HepG2 (cell line): ENCODE measurements at regions not wholly inside any gene's neighbourhood (a gene's known extent, or its start where the extent isn't known, plus 50 kb on each side); places are given as distances from the start of the nearest gene placed in this dataset.

Experiments used
- ATAC-seq: fragments of 200-7000 bp; cut with Tn5 transposase; 3 replicates; pipeline ENCODE4 v1.9.1; 2020; ENCODE audit warnings: mild to moderate bottlenecking, moderate library complexity
- BruUV-seq: library from RNA; stranded (reverse); fragments of 400-500 nt; replicated peaks from 2 replicates; lab custom pipeline; 2021; lab: Mats Ljungman, UMichigan
- CTCF ChIA-PET: fragments of 300-600 bp; formaldehyde crosslinking; extraction: SDS; loops from one replicate; lab custom pipeline; 2021; ENCODE audit warnings: low total read pairs, inconsistent platforms, low intra/inter-chr PET ratio; lab: Yijun Ruan, JAX
- POLR2A ChIA-PET: fragments of 350-600 bp; sonication (Branson Sonifier 250); formaldehyde crosslinking; loops from one replicate; lab custom pipeline; 2020; ENCODE audit warnings: antibody characterized with exemption, inconsistent platforms; lab: Yijun Ruan, JAX
- DNase-seq: peaks from one replicate; pipeline ENCODE4 v3.0.0-alpha.2; 2015; ENCODE audit warnings: low spot score
- FAIRE-seq: peaks from 3 replicates; lab custom pipeline; 2011; peaks lifted over from hg19 to GRCh38; lab: Jason Lieb, UNC
- H2AFZ ChIP-seq: one replicate; pipeline ENCODE4 v1.6.1; 2011; ENCODE audit warnings: low read length, inconsistent platforms
- H3K27ac ChIP-seq: fragments of 300-600 bp; 3 replicates; pipeline ENCODE4 v1.8.0; 2011; ENCODE audit warnings: mixed run types, mild to moderate bottlenecking, mixed read lengths, low read length, inconsistent platforms; ENCODE audit not compliant: insufficient read depth; ENCODE audit errors: extremely low read length
- H3K27me3 ChIP-seq, 2 experiments: fragments of 200-600 bp in 1 of 2; 2 replicates in 1 of 2; 3 replicates in 1 of 2; pipeline versions ENCODE4 v1.6.0 to v1.8.0; 2011; ENCODE audit warnings: low read length in 2 of 2, mild to moderate bottlenecking in 2 of 2, moderate library complexity in 2 of 2, inconsistent platforms in 1 of 2; ENCODE audit not compliant: insufficient read depth in 2 of 2, control insufficient read depth in 1 of 2
- H3K36me3 ChIP-seq, 2 experiments: fragments of 200-600 bp in 1 of 2; replicated peaks in 1 of 2; 2 replicates in 1 of 2; 3 replicates in 1 of 2; pipeline versions ENCODE4 v1.5.1 to v1.8.0; 2011; ENCODE audit warnings: low read length in 2 of 2, inconsistent platforms in 1 of 2; ENCODE audit not compliant: insufficient read depth in 2 of 2, control insufficient read depth in 1 of 2
- H3K4me1 ChIP-seq: 2 replicates; pipeline ENCODE4 v1.5.1; 2012; ENCODE audit warnings: low read length, inconsistent platforms; ENCODE audit not compliant: insufficient read depth
- H3K4me2 ChIP-seq: 2 replicates; pipeline ENCODE4 v1.6.0; 2011; ENCODE audit warnings: low read depth, low read length, inconsistent platforms
- H3K4me3 ChIP-seq, 3 experiments: fragments of 200-600 bp in 1 of 3; sonication (generic), shearing (Covaris generic) in 1 of 3; replicated peaks in 1 of 3; 2 replicates each; pipeline ENCODE4 v1.5.1; 2011 to 2016; ENCODE audit warnings: low read length in 3 of 3, inconsistent platforms in 2 of 3, low read depth in 2 of 3, mild to moderate bottlenecking in 2 of 3, control low read depth in 1 of 3, mixed read lengths in 1 of 3; ENCODE audit not compliant: insufficient read depth in 1 of 3
- H3K79me2 ChIP-seq: one replicate; pipeline ENCODE4 v1.6.1; 2011; ENCODE audit warnings: low read length, inconsistent platforms; ENCODE audit not compliant: insufficient read depth
- H3K9ac ChIP-seq: 2 replicates; pipeline ENCODE4 v1.6.0; 2011; ENCODE audit warnings: mild to moderate bottlenecking, low read depth, low read length, inconsistent platforms; ENCODE audit not compliant: insufficient read depth
- H3K9me3 ChIP-seq: 2 replicates; pipeline ENCODE4 v1.5.1; 2012; ENCODE audit warnings: mild to moderate bottlenecking, low read length
- H4K20me1 ChIP-seq: 2 replicates; pipeline ENCODE4 v1.6.0; 2011; ENCODE audit warnings: inconsistent platforms, mild to moderate bottlenecking, low read length, moderate library complexity; ENCODE audit not compliant: insufficient read depth
- CREB1 ChIP-seq, 2 experiments: fragments of 450-650 bp in 1 of 2; IDR thresholded peaks; 2 replicates each; pipeline ENCODE4 v1.6.1; 2016 to 2017; ENCODE audit warnings: control low read depth in 1 of 2, mild to moderate bottlenecking in 1 of 2, missing compliant biosample characterization in 1 of 2, missing genetic modification characterization in 1 of 2
- FOXP4 ChIP-seq: sonication (generic); formaldehyde crosslinking; IDR thresholded peaks from 2 replicates; pipeline ENCODE4 v1.4.0; 2020; ENCODE audit warnings: missing genetic modification reagents
- HIC2 ChIP-seq: sonication (generic); formaldehyde crosslinking; IDR thresholded peaks from 2 replicates; pipeline ENCODE4 v1.9.0; 2022; ENCODE audit warnings: low read depth, missing genetic modification reagents
- HNF4A ChIP-seq: sonication (generic); formaldehyde crosslinking; IDR thresholded peaks from 2 replicates; pipeline ENCODE4 v1.4.0; 2020; ENCODE audit warnings: missing genetic modification reagents
- PHF21A ChIP-seq: sonication (generic); formaldehyde crosslinking; IDR thresholded peaks from 2 replicates; pipeline ENCODE4 v1.5.0; 2020; ENCODE audit warnings: mild to moderate bottlenecking, missing genetic modification reagents
- PRDM10 ChIP-seq: sonication (generic); formaldehyde crosslinking; IDR thresholded peaks from 2 replicates; pipeline ENCODE4 v1.4.0; 2020; ENCODE audit warnings: low read depth, missing genetic modification reagents
- RCOR2 ChIP-seq: IDR thresholded peaks from 2 replicates; pipeline ENCODE4 v1.6.1; 2016; ENCODE audit warnings: missing biosample characterization, missing genetic modification reagents
- SIN3A ChIP-seq: IDR thresholded peaks from 2 replicates; pipeline ENCODE4 v1.6.1; 2011; ENCODE audit warnings: low read depth, mild to moderate bottlenecking, control low read depth, low read length, borderline replicate concordance
- ZNF749 ChIP-seq: sonication (generic); formaldehyde crosslinking; IDR thresholded peaks from 2 replicates; pipeline ENCODE4 v1.8.0; 2022; ENCODE audit warnings: mild to moderate bottlenecking, missing genetic modification reagents, moderate library complexity, borderline replicate concordance
- ZNF776 ChIP-seq: sonication (generic); formaldehyde crosslinking; IDR thresholded peaks from 2 replicates; pipeline ENCODE4 v1.4.0; 2020; ENCODE audit warnings: mild to moderate bottlenecking, missing genetic modification reagents
- WGBS: methylation state at CpG from one replicate; pipeline ENCODE4 v1.1.6; 2017; ENCODE audit warnings: low lambda C conversion rate; 5-methylcytosine and 5-hydroxymethylcytosine counted together
- in situ Hi-C: cut with HindIII; loops from 2 replicates; pipeline ENCODE4 v1.10.0; 2017; ENCODE audit warnings: low pct_unique_long_range_greater_than_20kb; ENCODE audit not compliant: extremely low pct_ligation_motif_present
- intact Hi-C: fragments of 100-400 bp; cut with micrococcal nuclease; formaldehyde crosslinking; loops from one replicate; pipeline ENCODE4 v1.10.0; 2022; ENCODE audit not compliant: unreplicated experiment

- TF ChIP-seq HIC2 (CRISPR knock-in tag): no peak
These were observed 1178.3 kb upstream of the FLRT2 start (continued) for GRCh38 chr14:84351646-84352045.

- no peak overlapping the region for H3K4me3 ChIP-seq
- H3K36me3 ChIP-seq: no peaks in the 10 kb centered on the region
- BruUV-seq: no TSS peak
- FAIRE-seq (no peak), ATAC-seq (no peak)
- no peaks in the 10 kb centered on the region for H3K4me1 ChIP-seq
- no peaks in the 10 kb centered on the region for H3K27me3 ChIP-seq
- WGBS: 2% methylated on average over 2 of the region's 2 CpGs
- H2AFZ ChIP-seq: no peak overlapping the region
- CTCF ChIA-PET: no interaction called here
- H4K20me1 ChIP-seq: no peaks in the 10 kb centered on the region
- POLR2A ChIA-PET: no interaction called here
- H3K79me2 ChIP-seq: no peaks in the 10 kb centered on the region
- TF ChIP-seq CREB1 (IDR thresholded peaks at IDR 0.05) (no peak), CREB1 (CRISPR knock-in tag; IDR thresholded peaks at IDR 0.05) (no peak)
- TF ChIP-seq, all 625 proteins: peak for 0
- Histone ChIP-seq H3K9ac (no peak overlapping the region), H3K4me2 (no peak overlapping the region), H3K9me3 (peaks cover 84% of the 10 kb centered on the region), H3K27ac (no peak overlapping the region)
- in situ Hi-C loops (no loop called here), intact Hi-C loops (no loop called here)
- DNase-seq: no peak
These were observed 1168.5 kb upstream of the FLRT2 start for GRCh38 chr14:84361476-84361875.

DNA sequence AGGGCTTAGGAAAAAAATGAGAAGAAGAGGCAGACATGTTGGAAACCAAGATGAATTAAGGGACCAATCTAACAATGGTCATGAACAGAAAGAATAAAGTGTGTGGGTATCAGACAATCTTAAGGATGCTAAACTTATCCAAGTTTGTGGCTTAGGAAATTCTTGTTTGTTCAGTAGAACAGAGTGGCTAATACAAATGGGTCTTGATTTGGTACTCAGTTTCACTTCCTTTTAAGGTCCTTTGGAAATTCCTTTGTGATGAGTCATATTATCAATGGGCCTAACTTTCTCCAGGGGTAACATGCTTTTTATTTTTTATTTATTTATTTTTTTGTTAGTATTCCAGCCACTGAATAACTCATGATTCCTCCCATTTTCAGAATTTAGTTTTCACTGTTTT is 1154.7 kb upstream of the FLRT2 start:
- intact Hi-C loops: no loop called here
- no peaks in the 10 kb centered on the region for H3K36me3 ChIP-seq
- no peak overlapping the region for H3K27ac ChIP-seq
- H3K79me2 ChIP-seq: no peaks in the 10 kb centered on the region
- no peak overlapping the region for H3K4me3 ChIP-seq
- no peaks in the 10 kb centered on the region for H3K4me1 ChIP-seq
- BruUV-seq: no TSS peak
- no peak overlapping the region for H2AFZ ChIP-seq
- no peaks in the 10 kb centered on the region for H4K20me1 ChIP-seq
- H3K9me3 ChIP-seq: peaks cover 78% of the 10 kb centered on the region
- in situ Hi-C loops: no loop called here
- H3K9ac ChIP-seq: no peak overlapping the region
- no peaks in the 10 kb centered on the region for H3K27me3 ChIP-seq
- H3K4me2 ChIP-seq: no peak overlapping the region
- POLR2A ChIA-PET: no interaction called here
- CTCF ChIA-PET: no interaction called here
- FAIRE-seq: no peak
- DNase-seq: no peak
- no peak for ATAC-seq
- no peak for TF ChIP-seq SIN3A
- TF ChIP-seq HNF4A: no peak
- TF ChIP-seq PRDM10 (CRISPR knock-in tag): no peak
- TF ChIP-seq ZNF776: no peak
- TF ChIP-seq PHF21A: no peak
- TF ChIP-seq FOXP4 (CRISPR knock-in tag): no peak
- TF ChIP-seq RCOR2 (CRISPR knock-in tag): no peak
- no peak for TF ChIP-seq ZNF749 (CRISPR knock-in tag)
